Endothelial cell of umbilical vein (primary cell): ENCODE measurements at regions not wholly inside any gene's neighbourhood (a gene's known extent, or its start where the extent isn't known, plus 50 kb on each side); places are given as distances from the start of the nearest gene placed in this dataset.

Source experiments
- BruUV-seq: library from RNA; stranded (reverse); fragments of 400-500 nt; replicated peaks from 2 replicates; lab custom pipeline; 2021; lab: Mats Ljungman, UMichigan
- CTCF ChIA-PET: fragments of 300-600, 350-600 bp; sonication (Branson Sonifier 250); formaldehyde crosslinking; loops from one replicate; lab custom pipeline; 2021; ENCODE audit warnings: antibody characterized with exemption, inconsistent platforms; lab: Charles Lee
- POLR2A ChIA-PET: fragments of 300-600, 350-600 bp; sonication (Branson Sonifier 250); formaldehyde crosslinking; loops from one replicate; lab custom pipeline; 2021; ENCODE audit warnings: antibody characterized with exemption, inconsistent platforms; lab: Charles Lee
- DNase-seq: peaks from one replicate; pipeline ENCODE4 v3.0.0-alpha.2; 2011; ENCODE audit warnings: low read depth, low spot score
- FAIRE-seq: peaks from 2 replicates; lab custom pipeline; 2011; peaks lifted over from hg19 to GRCh38; lab: Jason Lieb, UNC
- H2AFZ ChIP-seq: 2 replicates; pipeline ENCODE4 v1.6.0; 2012; ENCODE audit warnings: low read depth, low read length, control low read depth, inconsistent platforms
- H3K27ac ChIP-seq: 2 replicates; pipeline ENCODE4 v1.5.1; 2011; ENCODE audit warnings: low read depth, mild to moderate bottlenecking, control low read depth, low read length, moderate library complexity; ENCODE audit not compliant: insufficient read depth
- H3K27me3 ChIP-seq, 2 experiments: 2 replicates each; pipeline versions ENCODE4 v1.6.0 to v1.6.1; 2011; ENCODE audit warnings: low read length in 2 of 2, mixed read lengths in 1 of 2; ENCODE audit not compliant: control insufficient read depth in 2 of 2, insufficient read depth in 2 of 2
- H3K36me3 ChIP-seq, 2 experiments: 2 replicates in 1 of 2; 3 replicates in 1 of 2; pipeline ENCODE4 v1.5.1; 2011; ENCODE audit warnings: low read length in 2 of 2, mild to moderate bottlenecking in 1 of 2, moderate library complexity in 1 of 2; ENCODE audit not compliant: control insufficient read depth in 2 of 2, insufficient read depth in 2 of 2; ENCODE audit errors: extremely low read depth in 1 of 2
- H3K4me1 ChIP-seq: 3 replicates; pipeline ENCODE4 v1.5.1; 2011; ENCODE audit warnings: mild to moderate bottlenecking, low read length; ENCODE audit not compliant: control insufficient read depth, insufficient read depth; ENCODE audit errors: extremely low read depth
- H3K4me2 ChIP-seq: 2 replicates; pipeline ENCODE4 v1.6.1; 2011; ENCODE audit warnings: low read length, control low read depth, mixed read lengths; ENCODE audit not compliant: insufficient read depth
- H3K4me3 ChIP-seq, 3 experiments: fragments of 200-600 bp in 1 of 3; sonication (generic), shearing (Covaris generic) in 1 of 3; replicated peaks in 1 of 3; 2 replicates each; pipeline ENCODE4 v1.5.1; 2011 to 2016; ENCODE audit warnings: control low read depth in 3 of 3, low read length in 3 of 3, mild to moderate bottlenecking in 2 of 3, inconsistent platforms in 1 of 3, low read depth in 1 of 3, moderate library complexity in 1 of 3; ENCODE audit not compliant: insufficient read depth in 1 of 3
- H3K79me2 ChIP-seq: 2 replicates; pipeline ENCODE4 v1.6.0; 2012; ENCODE audit warnings: low read length, inconsistent platforms; ENCODE audit not compliant: control insufficient read depth, insufficient read depth
- H3K9ac ChIP-seq: replicated peaks from 2 replicates; pipeline ENCODE3; 2011; ENCODE audit warnings: low read length, control low read depth; ENCODE audit not compliant: insufficient read depth; ENCODE audit errors: extremely low read depth
- H3K9me1 ChIP-seq: replicated peaks from 3 replicates; pipeline ENCODE4 v1.6.0; 2011; ENCODE audit warnings: mild to moderate bottlenecking, low read length; ENCODE audit not compliant: control insufficient read depth, insufficient read depth; ENCODE audit errors: extremely low read depth
- H3K9me3 ChIP-seq: replicated peaks from 2 replicates; pipeline ENCODE4 v1.5.1; 2012; ENCODE audit warnings: low read length, inconsistent platforms; ENCODE audit not compliant: control insufficient read depth, insufficient read depth
- H4K20me1 ChIP-seq: replicated peaks from 2 replicates; pipeline ENCODE3; 2011; ENCODE audit warnings: mild to moderate bottlenecking, low read length; ENCODE audit not compliant: control insufficient read depth, insufficient read depth; ENCODE audit errors: extremely low read depth
- EZH2 ChIP-seq: IDR thresholded peaks from 2 replicates; pipeline ENCODE4 v1.6.1; 2012; ENCODE audit warnings: borderline replicate concordance, low read depth, mild to moderate bottlenecking, moderate library complexity, low read length, inconsistent platforms; ENCODE audit not compliant: severe bottlenecking
- FOS ChIP-seq: IDR thresholded peaks from 2 replicates; pipeline ENCODE4 v1.6.1; 2011; ENCODE audit warnings: mild to moderate bottlenecking, low read length, moderate library complexity, borderline replicate concordance; ENCODE audit not compliant: insufficient read depth
- GATA2 ChIP-seq: IDR thresholded peaks from 2 replicates; pipeline ENCODE4 v1.7.0; 2011; ENCODE audit warnings: low read depth, mild to moderate bottlenecking, moderate library complexity, mixed read lengths, low read length; ENCODE audit not compliant: insufficient read length, insufficient read depth
- JUN ChIP-seq: IDR thresholded peaks from 2 replicates; pipeline ENCODE4 v1.6.1; 2011; ENCODE audit warnings: borderline replicate concordance, low read depth; ENCODE audit not compliant: insufficient read length, insufficient read depth
- MAX ChIP-seq: IDR thresholded peaks from 2 replicates; pipeline ENCODE4 v1.6.1; 2011; ENCODE audit not compliant: insufficient read depth, insufficient read length
- MYC ChIP-seq: IDR thresholded peaks from one replicate; pipeline ENCODE4 v1.6.1; 2011; ENCODE audit warnings: mild to moderate bottlenecking, low read depth, low read length
- POLR2A ChIP-seq: IDR thresholded peaks from 2 replicates; pipeline ENCODE4 v1.6.1; 2012; ENCODE audit warnings: low read depth, mild to moderate bottlenecking, control low read depth, low read length
- POLR2AphosphoS5 ChIP-seq: IDR thresholded peaks from 2 replicates; pipeline ENCODE4 v1.6.1; 2012; ENCODE audit warnings: low read depth, mild to moderate bottlenecking, control low read depth, low read length, moderate library complexity; ENCODE audit not compliant: insufficient read depth
- dilution Hi-C: fragments of 300-500 bp; cut with MboI; formaldehyde crosslinking; loops from one replicate; pipeline ENCODE4 v1.15.0; 2019; ENCODE audit warnings: low sequenced_read_pairs; ENCODE audit not compliant: extremely low pct_ligation_motif_present
- intact Hi-C: fragments of 100-400 bp; cut with micrococcal nuclease; formaldehyde crosslinking; loops from one replicate; pipeline ENCODE4 v1.10.0; 2022
- TF ChIP-seq, protein P1 (sequence below), 2 donors: IDR thresholded peaks; 1 replicate in 1 of 2; 2 replicates in 1 of 2; pipeline ENCODE4 v1.5.1; 2011; ENCODE audit warnings: low read length in 2 of 2, mild to moderate bottlenecking in 2 of 2, moderate library complexity in 2 of 2, control low read depth in 1 of 2, inconsistent platforms in 1 of 2, low read depth in 1 of 2; ENCODE audit not compliant: insufficient read depth in 1 of 2; ENCODE audit errors: extremely low read depth in 1 of 2

DNA sequence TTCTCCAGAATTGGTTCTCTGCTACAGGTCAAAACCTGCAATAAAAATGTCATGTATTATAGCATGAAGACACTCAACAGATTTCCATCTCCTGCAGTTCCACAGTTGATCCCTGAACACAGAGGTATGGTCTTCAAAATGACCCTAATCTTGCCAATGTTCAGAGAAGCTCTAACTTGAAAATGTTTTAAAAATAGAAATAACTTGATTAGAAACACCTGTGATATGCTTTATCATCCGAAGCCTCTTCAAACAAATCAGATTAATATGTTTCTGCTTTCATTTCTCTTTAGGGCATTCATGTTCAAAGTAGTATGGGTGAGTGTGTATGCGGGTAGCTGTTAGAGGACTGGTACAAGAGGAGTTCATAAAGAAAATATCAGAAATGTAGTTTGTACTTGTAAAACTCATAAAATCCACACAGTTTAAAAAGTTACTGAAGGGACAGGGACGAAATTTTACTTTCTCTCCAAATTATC, 60.4 kb downstream of the KCNRG start:
- CTCF ChIA-PET, result interaction anchor here (0.7 to 11.4 kb wide), 5 partner anchors 41 to 139 kb away, joined by 3 to 133 read pairs (median 4); partner anchors contain the start of genes SPRYD7 and TRIM13
- H3K9ac ChIP-seq, result no peak overlapping the region

GRCh38 chr13:50077431-50077830, 62.2 kb downstream of the KCNRG start:
- Histone ChIP-seq H3K27me3 (no peaks in the 10 kb centered on the region), H3K9me3 (no peaks in the 10 kb centered on the region), H3K9ac (peak overlapping the region; percentile 97), H2AFZ (no peak overlapping the region), H3K79me2 (peaks cover 95% of the 10 kb centered on the region), H3K4me3 (peak overlapping the region in 1 of 3 experiments; percentile 23), H4K20me1 (no peaks in the 10 kb centered on the region), H3K4me2 (peak overlapping the region; percentile 98), H3K9me1 (no peaks in the 10 kb centered on the region), H3K36me3 (no peaks in the 10 kb centered on the region), H3K27ac (no peak overlapping the region), H3K4me1 (peaks cover 28% of the 10 kb centered on the region)
- intact Hi-C loops (no loop called here), dilution Hi-C loops (no loop called here)
- no TSS peak for BruUV-seq
- ChIA-PET POLR2A (no interaction called here), CTCF (interaction anchor here (1.3 to 11.4 kb wide), 3 partner anchors 39 to 834 kb away, joined by 3 to 133 read pairs (median 4); partner anchors contain the start of gene TRIM13)
- FAIRE-seq (no peak), DNase-seq (peak; percentile 28)
- TF ChIP-seq FOS (no peak), POLR2AphosphoS5 (no peak), EZH2 (no peak), JUN (no peak), POLR2A (no peak), GATA2 (no peak), MYC (no peak), MAX (no peak)
- TF ChIP-seq, protein P1, sequence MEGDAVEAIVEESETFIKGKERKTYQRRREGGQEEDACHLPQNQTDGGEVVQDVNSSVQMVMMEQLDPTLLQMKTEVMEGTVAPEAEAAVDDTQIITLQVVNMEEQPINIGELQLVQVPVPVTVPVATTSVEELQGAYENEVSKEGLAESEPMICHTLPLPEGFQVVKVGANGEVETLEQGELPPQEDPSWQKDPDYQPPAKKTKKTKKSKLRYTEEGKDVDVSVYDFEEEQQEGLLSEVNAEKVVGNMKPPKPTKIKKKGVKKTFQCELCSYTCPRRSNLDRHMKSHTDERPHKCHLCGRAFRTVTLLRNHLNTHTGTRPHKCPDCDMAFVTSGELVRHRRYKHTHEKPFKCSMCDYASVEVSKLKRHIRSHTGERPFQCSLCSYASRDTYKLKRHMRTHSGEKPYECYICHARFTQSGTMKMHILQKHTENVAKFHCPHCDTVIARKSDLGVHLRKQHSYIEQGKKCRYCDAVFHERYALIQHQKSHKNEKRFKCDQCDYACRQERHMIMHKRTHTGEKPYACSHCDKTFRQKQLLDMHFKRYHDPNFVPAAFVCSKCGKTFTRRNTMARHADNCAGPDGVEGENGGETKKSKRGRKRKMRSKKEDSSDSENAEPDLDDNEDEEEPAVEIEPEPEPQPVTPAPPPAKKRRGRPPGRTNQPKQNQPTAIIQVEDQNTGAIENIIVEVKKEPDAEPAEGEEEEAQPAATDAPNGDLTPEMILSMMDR (IDR thresholded peaks at IDR 0.05; ENCODE audit: extremely low read depth in 1 of 2, insufficient read depth in 1 of 2, low read depth in 1 of 2, low read length in 2 of 2), result no peak

More for the DNA sequence above, 60.4 kb downstream of the KCNRG start:
- POLR2A ChIA-PET, result interaction anchor here (0.9 kb wide), 1 partner anchor 78 kb away, joined by 5 read pairs; the partner anchor contains the start of gene TRIM13
- TF ChIP-seq MAX, result no peak
- no peak for TF ChIP-seq POLR2AphosphoS5
- TF ChIP-seq JUN, result no peak
- TF ChIP-seq GATA2, result no peak
- no TSS peak for BruUV-seq
- Histone ChIP-seq H4K20me1 (no peaks in the 10 kb centered on the region), H3K36me3 (peaks cover 0 to 3% of the 10 kb centered on the region in 2 experiments), H3K79me2 (peaks cover 100% of the 10 kb centered on the region), H3K4me3 (no peak overlapping the region), H3K27me3 (no peaks in the 10 kb centered on the region), H3K9me3 (no peaks in the 10 kb centered on the region), H3K27ac (no peak overlapping the region), H3K9me1 (peaks cover 4% of the 10 kb centered on the region), H3K4me1 (peaks cover 33% of the 10 kb centered on the region), H3K4me2 (peak overlapping the region; percentile 44), H2AFZ (no peak overlapping the region)
- intact Hi-C loops (no loop called here), dilution Hi-C loops (no loop called here)
- FAIRE-seq (no peak), DNase-seq (peak; percentile 47)
